Transverse colon (tissue), 4 donors: ENCODE measurements at regions not wholly inside any gene's neighbourhood (a gene's known extent, or its start where the extent isn't known, plus 50 kb on each side); places are given as distances from the start of the nearest gene placed in this dataset.

Source experiments
- DNase-seq: peaks from one replicate; pipeline ENCODE4 v3.0.0-alpha.2; 2019
- H3K27ac ChIP-seq, 4 donors: fragments of 200-600 bp; sonication (generic); 2 replicates each; pipeline ENCODE4 v1.5.1; 2016 to 2018; ENCODE audit warnings: inconsistent platforms in 4 of 4
- H3K27me3 ChIP-seq: fragments of 200-600 bp; sonication (generic); 2 replicates; pipeline ENCODE4 v1.5.1; 2017; ENCODE audit warnings: inconsistent platforms
- H3K36me3 ChIP-seq, 4 donors: fragments of 200-600 bp; sonication (generic); 2 replicates each; pipeline ENCODE4 v1.5.1; 2017 to 2019; ENCODE audit warnings: inconsistent platforms in 4 of 4
- H3K4me1 ChIP-seq, 4 donors: fragments of 200-600 bp; sonication (generic); 2 replicates each; pipeline ENCODE4 v1.5.1; 2017 to 2020; ENCODE audit warnings: inconsistent platforms in 4 of 4
- H3K4me3 ChIP-seq, 4 donors: fragments of 200-600 bp; sonication (generic); 1 replicate in 1 of 4; 2 replicates in 3 of 4; pipeline versions ENCODE4 v1.5.1 to v1.6.1; 2017 to 2019; ENCODE audit warnings: inconsistent platforms in 4 of 4
- H3K9me3 ChIP-seq, 2 donors: fragments of 200-600 bp; sonication (generic); 2 replicates each; pipeline ENCODE4 v1.5.1; 2017 to 2019; ENCODE audit warnings: inconsistent platforms in 2 of 2
- EP300 ChIP-seq: sonication (generic); formaldehyde crosslinking; IDR thresholded peaks from one replicate; pipeline ENCODE4 v1.6.1; 2017; ENCODE audit warnings: antibody characterized with exemption, low read depth
- POLR2A ChIP-seq: fragments of 450-650 bp; IDR thresholded peaks from one replicate; pipeline ENCODE4 v1.6.1; 2016; ENCODE audit warnings: antibody characterized with exemption, mild to moderate bottlenecking, moderate library complexity
- POLR2AphosphoS5 ChIP-seq, 3 donors: sonication (generic); formaldehyde crosslinking; IDR thresholded peaks; one replicate each; pipeline ENCODE4 v1.6.1; 2016; ENCODE audit warnings: antibody characterized with exemption in 3 of 3
- WGBS, 2 donors: methylation state at CpG; one replicate each; pipeline ENCODE4 v1.1.5; 2018; ENCODE audit warnings: low coverage in 1 of 2; 5-methylcytosine and 5-hydroxymethylcytosine counted together
- in situ Hi-C, 4 donors: fragments of 200-750 bp; cut with MboI; loops; one replicate each; pipeline versions ENCODE4 v1.15.0 to v1.15.1; 2017; ENCODE audit warnings: low sequenced_read_pairs in 3 of 4, low pct_ligation_motif_present in 1 of 4, low pct_unique_long_range_greater_than_20kb in 1 of 4
- intact Hi-C: fragments of 100-400 bp; cut with DNase I; formaldehyde crosslinking; loops from one replicate; pipeline ENCODE4 v1.15.1; 2023; ENCODE audit warnings: low total_unique reads
- TF ChIP-seq, protein P1 (sequence below), 5 experiments: fragments of 200-600 bp in 3 of 5; fragments of 450-650 bp in 2 of 5; sonication (generic) in 3 of 5; IDR thresholded peaks; 1 replicate in 2 of 5; 2 replicates in 3 of 5; pipeline ENCODE4 v1.5.1; 2016 to 2017; ENCODE audit warnings: antibody characterized with exemption in 5 of 5, inconsistent platforms in 3 of 5, mild to moderate bottlenecking in 2 of 5, moderate library complexity in 1 of 5

DNA sequence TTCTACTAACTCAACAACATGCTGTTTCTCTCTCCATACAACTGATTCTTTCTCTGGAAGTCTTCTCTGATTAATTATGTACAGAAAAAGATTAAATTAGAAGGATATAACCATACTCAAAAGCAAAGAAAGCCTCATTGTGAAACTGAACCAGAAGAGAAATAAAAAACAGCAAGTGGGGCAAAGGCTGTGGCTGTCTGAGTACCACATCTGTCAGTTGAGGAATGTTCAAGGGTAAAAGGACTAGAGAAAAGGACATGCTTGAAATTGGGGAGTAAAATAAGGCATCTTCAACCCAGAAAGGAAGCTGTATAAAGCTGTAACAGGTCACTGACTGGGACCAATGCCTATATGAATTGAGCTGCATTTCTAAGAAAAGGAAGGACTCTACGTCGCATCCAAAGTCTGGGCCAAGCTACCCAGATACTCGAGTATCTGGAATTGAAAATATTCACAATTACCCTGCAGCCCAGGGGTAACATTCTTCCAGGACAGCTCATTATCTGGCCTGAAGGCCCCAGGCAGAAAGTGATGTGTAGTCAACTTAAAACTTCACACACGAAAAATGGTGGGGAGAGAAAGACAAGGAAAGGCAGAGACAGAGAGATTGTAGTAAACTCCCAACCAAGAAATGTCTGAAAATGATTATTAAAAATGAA is 356.0 kb upstream of the GALNT5 start:
- no peaks in the 10 kb centered on the region for H3K4me1 ChIP-seq
- in situ Hi-C loops (no loop called here), intact Hi-C loops (no loop called here)
- H3K36me3 ChIP-seq, result no peaks in the 10 kb centered on the region
- no peak for TF ChIP-seq POLR2A
- TF ChIP-seq EP300, result no peak
- TF ChIP-seq, protein P1, sequence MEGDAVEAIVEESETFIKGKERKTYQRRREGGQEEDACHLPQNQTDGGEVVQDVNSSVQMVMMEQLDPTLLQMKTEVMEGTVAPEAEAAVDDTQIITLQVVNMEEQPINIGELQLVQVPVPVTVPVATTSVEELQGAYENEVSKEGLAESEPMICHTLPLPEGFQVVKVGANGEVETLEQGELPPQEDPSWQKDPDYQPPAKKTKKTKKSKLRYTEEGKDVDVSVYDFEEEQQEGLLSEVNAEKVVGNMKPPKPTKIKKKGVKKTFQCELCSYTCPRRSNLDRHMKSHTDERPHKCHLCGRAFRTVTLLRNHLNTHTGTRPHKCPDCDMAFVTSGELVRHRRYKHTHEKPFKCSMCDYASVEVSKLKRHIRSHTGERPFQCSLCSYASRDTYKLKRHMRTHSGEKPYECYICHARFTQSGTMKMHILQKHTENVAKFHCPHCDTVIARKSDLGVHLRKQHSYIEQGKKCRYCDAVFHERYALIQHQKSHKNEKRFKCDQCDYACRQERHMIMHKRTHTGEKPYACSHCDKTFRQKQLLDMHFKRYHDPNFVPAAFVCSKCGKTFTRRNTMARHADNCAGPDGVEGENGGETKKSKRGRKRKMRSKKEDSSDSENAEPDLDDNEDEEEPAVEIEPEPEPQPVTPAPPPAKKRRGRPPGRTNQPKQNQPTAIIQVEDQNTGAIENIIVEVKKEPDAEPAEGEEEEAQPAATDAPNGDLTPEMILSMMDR (IDR thresholded peaks at IDR 0.05), result no peak
- no peak for TF ChIP-seq POLR2AphosphoS5 (IDR thresholded peaks at IDR 0.05)
- H3K9me3 ChIP-seq, result no peaks in the 10 kb centered on the region
- H3K27ac ChIP-seq, result no peak overlapping the region
- H3K27me3 ChIP-seq, result no peaks in the 10 kb centered on the region
- no peak overlapping the region for H3K4me3 ChIP-seq
- WGBS, 2 donors, result 73 to 90% methylated on average over 3 to 4 of the region's 4 CpGs
- DNase-seq, result no peak

DNA sequence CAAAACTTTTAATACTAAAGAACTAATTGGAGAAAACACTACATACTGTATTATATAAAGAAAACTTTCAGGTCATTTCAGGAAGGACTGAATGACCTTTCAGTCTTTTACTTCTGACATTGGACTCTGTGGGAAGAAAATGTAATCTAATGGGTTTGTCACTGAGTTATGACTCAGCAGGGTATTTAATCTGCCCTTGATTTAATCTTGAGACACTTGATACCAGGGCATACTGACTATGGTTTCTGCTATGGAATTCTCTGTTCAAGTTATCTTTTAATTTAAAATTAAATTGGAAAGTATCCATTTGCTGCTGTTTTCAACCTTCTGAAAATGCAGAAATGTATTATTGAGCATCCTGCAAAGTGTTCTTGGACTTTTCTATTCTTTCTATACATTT is 354.2 kb upstream of the GALNT5 start:
- no peaks in the 10 kb centered on the region for H3K9me3 ChIP-seq
- intact Hi-C loops, result no loop called here
- no peak overlapping the region for H3K4me3 ChIP-seq
- no peaks in the 10 kb centered on the region for H3K4me1 ChIP-seq
- H3K27ac ChIP-seq, result no peak overlapping the region
- no peaks in the 10 kb centered on the region for H3K27me3 ChIP-seq
- no peaks in the 10 kb centered on the region for H3K36me3 ChIP-seq
- in situ Hi-C loops, result no loop called here
- TF ChIP-seq, protein P1 (IDR thresholded peaks at IDR 0.05), result no peak
- TF ChIP-seq POLR2A (no peak), POLR2AphosphoS5 (IDR thresholded peaks at IDR 0.05) (no peak), EP300 (no peak)
- DNase-seq, result no peak

- intact Hi-C loops (no loop called here), in situ Hi-C loops (no loop called here)
- H3K4me1 ChIP-seq, result no peaks in the 10 kb centered on the region
- no peaks in the 10 kb centered on the region for H3K9me3 ChIP-seq
- TF ChIP-seq, protein P1 (IDR thresholded peaks at IDR 0.05), result no peak
- TF ChIP-seq POLR2AphosphoS5 (IDR thresholded peaks at IDR 0.05), result no peak
- TF ChIP-seq POLR2A, result no peak
- no peak for TF ChIP-seq EP300
- no peak for DNase-seq
- H3K27ac ChIP-seq, result no peak overlapping the region
- 53 to 86% methylated on average over 2 to 3 of the region's 3 CpGs for WGBS, 2 donors
- H3K27me3 ChIP-seq, result no peaks in the 10 kb centered on the region
- no peaks in the 10 kb centered on the region for H3K36me3 ChIP-seq
- no peak overlapping the region for H3K4me3 ChIP-seq
Observed at GRCh38 chr2:156907806-156908205, 349.7 kb upstream of the GALNT5 start.

- Histone ChIP-seq H3K27ac (no peak overlapping the region), H3K9me3 (no peaks in the 10 kb centered on the region), H3K4me3 (no peak overlapping the region), H3K36me3 (no peaks in the 10 kb centered on the region), H3K4me1 (no peaks in the 10 kb centered on the region), H3K27me3 (no peaks in the 10 kb centered on the region)
- intact Hi-C loops, result no loop called here
- 41 to 44% methylated on average over 1 of the region's 1 CpG for WGBS, 2 donors
- no peak for DNase-seq
- TF ChIP-seq, protein P1 (IDR thresholded peaks at IDR 0.05), result no peak
- no peak for TF ChIP-seq POLR2A
- TF ChIP-seq EP300, result no peak
- TF ChIP-seq POLR2AphosphoS5 (IDR thresholded peaks at IDR 0.05), result no peak
- in situ Hi-C loops, result no loop called here
Observed at GRCh38 chr2:156908825-156909224, 348.7 kb upstream of the GALNT5 start.
